ENCODE measurements at regions not wholly inside any gene's neighbourhood (a gene's known extent, or its start where the extent isn't known, plus 50 kb on each side); places are given as distances from the start of the nearest gene placed in this dataset.

DNA sequence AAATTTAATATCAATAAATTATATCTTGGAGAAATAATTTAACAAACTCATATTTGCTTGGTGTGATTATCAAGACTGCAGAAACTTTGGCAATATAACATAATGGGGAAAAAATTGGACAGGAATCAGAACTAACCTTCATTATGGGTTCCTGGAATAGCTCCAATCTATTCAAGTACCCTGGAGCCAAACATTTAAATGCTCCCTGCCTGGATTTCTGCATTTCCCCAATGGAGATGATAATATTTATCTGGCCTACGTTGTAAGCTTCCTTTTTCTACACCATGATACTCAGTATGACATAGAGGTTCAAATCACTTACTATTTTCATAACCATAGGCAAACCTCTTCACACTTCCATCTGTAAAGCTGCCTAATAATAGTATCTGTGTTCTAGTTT lies 326.8 kb downstream of the TRIML1 start:
- TF ChIP-seq TAF1 (IDR thresholded peaks at IDR 0.05; ENCODE audit: borderline replicate concordance, insufficient read depth, low read length) (no peak), REST (IDR thresholded peaks at IDR 0.05; ENCODE audit: insufficient read depth in 1 of 2, low read depth in 2 of 2, low read length in 2 of 2) (no peak), SIN3A (IDR thresholded peaks at IDR 0.05; ENCODE audit: borderline replicate concordance, insufficient read depth, low read length) (no peak), POLR2AphosphoS5 (IDR thresholded peaks at IDR 0.05; ENCODE audit: low read depth, low read length) (no peak)
